HG03066 (cell line): ENCODE measurements at regions not wholly inside any gene's neighbourhood (a gene's known extent, or its start where the extent isn't known, plus 50 kb on each side); places are given as distances from the start of the nearest gene placed in this dataset.
"Not testable (repeated sequence)": the region's sequence is repeated elsewhere in the genome, so short reads cannot be mapped to it uniquely, and the experiment has no call there.

Source experiments
- ATAC-seq: cut with Tn5 transposase; IDR thresholded peaks from one replicate; pipeline ENCODE4 v1.9.1; 2021; ENCODE audit warnings: low read depth; ENCODE audit not compliant: unreplicated experiment

DNA sequence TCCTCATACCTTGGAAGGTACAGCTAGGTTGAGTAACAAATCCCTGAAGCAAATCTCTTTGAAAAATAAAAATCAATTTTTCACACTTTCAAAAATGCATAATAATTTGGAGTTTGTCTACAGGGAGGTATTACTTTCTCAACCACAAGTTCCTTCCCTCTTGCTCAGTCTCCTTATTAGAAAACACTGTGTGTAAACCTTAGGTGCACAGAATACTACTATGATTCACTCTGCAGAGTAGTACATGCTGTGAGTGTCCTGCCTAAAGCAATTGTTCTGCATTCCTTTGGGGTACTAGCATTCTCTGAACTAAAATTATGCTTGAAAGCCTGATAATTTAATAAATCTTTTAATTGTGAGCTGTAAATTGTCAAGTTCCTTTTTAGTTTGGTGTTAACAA lies 115.9 kb upstream of the EPHA3 start:
- ATAC-seq = no peak

- ATAC-seq = no peak
These were observed 110.7 kb upstream of the EPHA3 start for GRCh38 chr3:88996691-88997090.

DNA sequence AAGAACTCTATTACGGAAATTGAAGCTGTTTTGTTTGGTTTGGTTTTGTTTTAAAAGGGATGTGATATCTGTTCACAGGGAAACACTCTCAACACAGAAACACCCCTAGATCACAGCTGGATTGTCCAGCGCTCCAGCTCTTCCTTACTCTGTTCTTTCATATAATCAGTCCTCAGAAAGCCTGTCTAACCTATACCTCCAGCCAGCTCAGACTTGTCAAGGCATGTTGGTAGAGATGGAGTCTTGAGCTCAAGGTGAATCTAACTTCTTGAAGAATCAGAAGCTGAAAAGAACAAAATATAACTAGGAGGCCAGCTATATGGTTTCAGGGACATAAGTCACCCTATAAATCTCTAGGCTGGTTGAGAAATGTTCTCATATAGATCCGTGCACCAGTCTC lies 110.2 kb upstream of the EPHA3 start:
- ATAC-seq = no peak

- no peak for ATAC-seq
These were observed 106.5 kb upstream of the EPHA3 start for GRCh38 chr3:89000886-89001285.

GRCh38 chr3:89002191-89002590 lies 105.2 kb upstream of the EPHA3 start:
- no peak for ATAC-seq

DNA sequence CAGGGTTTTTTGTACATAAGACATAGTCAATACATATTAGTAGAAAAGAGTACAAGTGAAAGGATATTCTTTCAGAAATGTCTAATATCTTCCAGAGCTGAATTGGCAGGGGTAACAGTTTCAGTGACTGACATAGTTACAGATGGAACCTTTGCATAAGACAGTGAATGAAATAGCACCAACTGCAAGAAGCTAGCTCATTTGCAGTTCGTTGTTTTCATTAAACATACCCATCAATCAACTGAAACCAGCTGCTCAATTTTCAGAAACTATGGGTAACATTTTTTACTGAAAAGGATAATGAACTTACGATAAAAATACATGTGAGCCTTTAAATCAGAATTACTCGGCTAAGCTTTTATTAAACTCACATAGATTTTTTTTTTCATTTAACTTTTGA lies 93.9 kb upstream of the EPHA3 start:
- ATAC-seq = no peak

DNA sequence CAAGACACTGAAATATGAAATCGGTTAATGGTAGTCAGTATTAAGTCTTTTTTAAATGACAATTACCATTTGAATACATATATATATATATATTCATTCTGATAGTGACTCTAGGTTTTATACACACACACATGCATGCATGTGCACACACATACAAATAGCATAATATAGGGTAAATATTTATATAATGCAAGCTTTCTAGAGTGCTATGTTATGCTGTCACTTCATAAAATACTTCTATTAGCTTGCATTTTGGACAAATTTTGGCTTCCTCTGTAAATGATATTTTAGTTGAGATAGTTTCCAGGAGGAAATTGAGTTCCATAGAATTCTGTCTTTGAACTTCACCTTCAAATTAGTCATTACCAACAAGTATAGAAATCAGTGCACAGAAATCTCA lies 89.9 kb upstream of the EPHA3 start:
- no peak for ATAC-seq

DNA sequence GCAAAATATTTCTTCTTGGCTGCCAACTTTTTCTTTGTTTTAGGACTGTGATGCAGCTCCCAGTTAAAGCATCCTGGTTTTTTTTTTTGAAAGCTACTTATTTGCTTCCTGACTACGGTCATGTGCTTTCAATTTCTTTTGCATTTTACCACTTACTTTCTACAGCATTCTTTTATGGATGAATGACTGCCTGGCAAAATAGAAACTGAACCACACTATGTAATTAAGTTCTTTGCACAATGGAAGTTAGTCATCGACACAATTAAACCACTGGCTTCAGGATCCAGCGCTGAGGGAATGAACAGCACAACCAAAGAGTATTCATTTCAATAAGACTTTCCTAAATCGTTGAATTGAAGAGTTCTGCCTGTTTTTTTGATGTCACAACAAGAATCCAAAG lies 82.2 kb upstream of the EPHA3 start:
- ATAC-seq = no peak

DNA sequence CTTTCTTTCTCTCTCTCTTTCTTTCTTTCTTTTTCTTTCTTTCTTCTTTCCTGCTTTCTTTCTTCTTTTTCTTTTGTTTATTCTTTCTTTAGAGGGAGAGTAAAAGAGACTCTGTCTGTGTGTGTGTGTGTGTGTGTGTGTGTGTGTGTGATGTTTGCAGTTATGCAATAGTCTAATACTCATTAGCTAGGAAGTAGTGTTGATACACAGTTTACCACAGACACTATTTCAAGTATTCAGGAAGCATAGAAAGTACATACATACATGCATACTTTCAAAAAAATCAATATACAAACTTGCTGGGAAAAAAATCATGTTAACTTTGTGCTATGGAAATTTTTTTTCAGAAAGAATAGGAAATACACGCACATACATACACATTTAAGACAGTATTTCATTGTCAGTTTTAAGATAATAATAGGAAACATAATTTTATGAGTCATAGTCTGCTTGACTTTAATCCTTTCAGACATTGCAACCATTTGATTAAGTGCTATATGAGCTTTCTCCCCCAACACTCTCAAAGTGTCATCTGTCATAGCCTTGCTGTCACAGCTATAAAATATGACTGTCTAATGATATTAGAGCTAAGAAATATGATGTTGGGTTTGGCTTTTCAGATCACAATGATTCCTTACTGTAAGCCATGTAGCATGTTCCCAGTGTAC lies 74.9 kb upstream of the EPHA3 start:
- ATAC-seq = no peak

DNA sequence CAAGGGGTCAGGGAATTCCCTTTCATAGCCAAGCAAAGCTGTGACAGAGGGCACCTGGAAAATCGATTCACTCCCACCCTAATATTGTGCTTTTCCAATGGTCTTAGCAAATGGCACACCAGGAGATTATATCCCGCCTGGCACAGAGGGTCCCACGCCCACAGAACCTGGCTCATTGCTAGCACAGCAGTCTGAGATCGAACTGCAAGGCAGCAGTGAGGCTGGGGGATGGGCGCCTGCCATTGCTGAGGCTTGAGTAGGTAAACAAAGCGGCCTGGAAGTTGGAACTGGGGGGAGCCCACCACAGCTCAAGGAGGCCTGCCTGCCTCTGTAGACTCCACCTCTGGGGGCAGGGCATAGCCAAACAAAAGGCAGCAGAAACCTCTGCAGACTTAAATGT lies 72.7 kb upstream of the EPHA3 start:
- ATAC-seq = not testable (repeated sequence)

DNA sequence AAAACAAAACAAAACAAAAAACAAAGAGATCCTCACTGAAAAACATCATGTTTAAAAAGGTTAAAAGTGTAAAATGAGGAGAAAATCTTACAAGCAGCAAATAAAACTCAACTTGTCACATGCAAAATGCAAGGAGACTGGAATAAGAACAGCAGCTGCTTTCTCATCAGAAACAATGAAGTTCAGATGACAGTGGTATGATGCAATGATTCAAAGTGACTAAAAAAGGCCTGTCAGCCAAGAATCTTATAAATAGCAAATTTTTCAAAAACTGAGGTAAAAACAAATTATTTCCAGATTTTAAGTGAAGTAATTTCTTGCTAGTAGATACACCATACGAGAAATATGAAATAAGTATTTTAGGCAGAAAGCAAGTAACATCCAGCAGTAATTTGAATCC lies 68.6 kb upstream of the EPHA3 start:
- no peak for ATAC-seq

DNA sequence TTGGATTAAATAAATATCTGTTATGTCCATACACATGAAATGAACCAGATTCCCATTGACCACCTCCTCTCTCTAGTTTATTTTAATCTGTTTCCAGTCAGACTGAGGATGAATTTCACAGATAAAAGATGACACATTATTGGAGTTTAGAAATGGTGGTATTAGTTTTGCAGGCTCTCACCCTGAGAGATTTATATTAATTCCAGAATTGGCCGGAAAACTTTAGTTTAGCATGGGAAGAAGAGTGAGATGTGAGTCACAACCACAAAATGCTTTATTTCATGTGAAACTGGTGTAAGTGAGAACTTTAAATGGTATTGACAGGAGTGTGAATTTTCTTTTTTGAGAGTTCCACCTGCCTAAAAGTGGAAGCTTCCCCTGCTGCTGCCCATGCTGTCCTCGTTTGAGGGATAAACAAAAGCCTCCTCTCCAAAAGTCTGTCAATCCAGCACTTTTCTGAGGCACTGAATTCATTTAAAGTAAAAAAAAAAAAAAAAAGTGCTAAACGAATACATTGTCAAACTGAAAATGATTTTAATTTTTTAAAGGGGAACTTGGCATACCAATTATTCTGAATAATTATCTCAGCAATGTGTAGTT lies 65.1 kb upstream of the EPHA3 start:
- no peak for ATAC-seq

GRCh38 chr3:89043406-89043932 lies 64.0 kb upstream of the EPHA3 start:
- no peak for ATAC-seq

- ATAC-seq = no peak
These were observed 60.8 kb upstream of the EPHA3 start for GRCh38 chr3:89046661-89047060.

- ATAC-seq = no peak
These were observed 58.3 kb upstream of the EPHA3 start for GRCh38 chr3:89049119-89049518.

- ATAC-seq = no peak
These were observed 55.0 kb upstream of the EPHA3 start for GRCh38 chr3:89052386-89052785.

GRCh38 chr3:89057398-89057797 lies 50.0 kb upstream of the EPHA3 start:
- ATAC-seq = no peak
